Type B pancreatic cell (in vitro differentiated cells): ENCODE measurements at regions not wholly inside any gene's neighbourhood (a gene's known extent, or its start where the extent isn't known, plus 50 kb on each side); places are given as distances from the start of the nearest gene placed in this dataset.
"Not testable (repeated sequence)": the region's sequence is repeated elsewhere in the genome, so short reads cannot be mapped to it uniquely, and the experiment has no call there.

Experiments used
- DNase-seq: peaks from one replicate; pipeline ENCODE4 v3.0.0; 2021; ENCODE audit warnings: mixed read lengths; ENCODE audit not compliant: unreplicated experiment; ENCODE audit errors: extremely low spot score
- H3K27ac Mint-ChIP-seq: 2 replicates; pipeline ENCODE4 v1.8.0; 2021; ENCODE audit warnings: mild to moderate bottlenecking, mixed read lengths
- H3K27me3 Mint-ChIP-seq: 2 replicates; pipeline ENCODE4 v1.8.0; 2021; ENCODE audit warnings: mixed read lengths
- H3K36me3 Mint-ChIP-seq: 2 replicates; pipeline ENCODE4 v1.8.0; 2021; ENCODE audit warnings: mixed read lengths
- H3K4me1 Mint-ChIP-seq: one replicate; pipeline ENCODE4 v1.8.0; 2021; ENCODE audit warnings: mixed read lengths; ENCODE audit not compliant: unreplicated experiment
- H3K4me3 Mint-ChIP-seq: 2 replicates; pipeline ENCODE4 v1.8.0; 2021; ENCODE audit warnings: mild to moderate bottlenecking, mixed read lengths
- H3K9me3 Mint-ChIP-seq: 2 replicates; pipeline ENCODE4 v1.8.0; 2021; ENCODE audit warnings: mixed read lengths
- TF ChIP-seq, protein P1 (sequence below): fragments of 200-600 bp; sonication (generic); conservative IDR thresholded peaks from 2 replicates; pipeline ENCODE4 v1.5.0; 2021; ENCODE audit warnings: antibody characterized with exemption, mild to moderate bottlenecking

DNA sequence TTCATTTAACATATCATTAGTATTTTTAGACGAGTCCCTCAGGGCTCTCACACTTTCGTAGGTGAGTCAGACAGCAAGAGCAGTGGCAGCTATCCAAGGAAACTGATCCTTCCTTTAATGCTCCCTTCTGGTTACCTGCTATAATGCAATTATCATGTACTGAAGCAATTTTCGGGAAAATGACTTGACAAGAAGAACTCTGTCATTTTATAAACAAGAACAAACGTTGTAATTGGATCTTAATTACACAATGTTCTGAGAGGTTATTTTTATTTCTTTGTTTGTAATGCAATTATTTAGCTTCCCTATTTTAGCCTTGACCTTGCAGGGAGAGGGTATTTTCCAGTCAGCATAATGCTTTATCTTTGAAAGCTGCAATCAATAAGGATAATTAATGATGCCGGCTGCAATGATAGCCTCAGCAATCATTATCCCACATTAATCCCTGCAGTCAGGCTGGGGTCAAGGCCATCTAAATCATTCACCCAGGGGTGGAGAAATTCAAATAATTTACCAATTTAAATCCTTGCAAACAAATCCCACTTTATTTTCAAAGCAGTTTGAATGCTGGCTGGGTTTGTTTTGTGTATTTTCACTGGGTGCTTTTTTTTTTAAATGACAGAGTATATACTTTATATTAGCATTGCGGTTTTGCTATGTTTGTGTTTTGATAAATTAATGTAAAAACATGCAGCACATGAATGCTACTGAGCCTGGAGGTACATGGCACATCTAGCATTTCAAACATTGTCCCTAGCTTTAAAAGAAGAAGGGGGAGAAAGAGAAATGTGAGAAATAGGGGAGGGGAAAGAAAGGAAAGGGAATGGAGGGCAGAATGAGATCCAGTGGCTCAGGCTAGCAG lies 249.9 kb downstream of the SHOX2 start:
- Mint-ChIP-seq H3K9me3 (no peaks in the 10 kb centered on the region), H3K27ac (no peak overlapping the region)

GRCh38 chr3:157845839-157846238 lies 260.4 kb downstream of the SHOX2 start:
- DNase-seq, H3K4me3 Mint-ChIP-seq, H3K36me3 Mint-ChIP-seq, H3K4me1 Mint-ChIP-seq, H3K27ac Mint-ChIP-seq, H3K27me3 Mint-ChIP-seq, H3K9me3 Mint-ChIP-seq: not testable (repeated sequence)

More for the DNA sequence above, 249.9 kb downstream of the SHOX2 start:
- Mint-ChIP-seq H3K36me3 (no peaks in the 10 kb centered on the region), H3K27me3 (peaks cover 11% of the 10 kb centered on the region), H3K4me1 (peaks cover 24% of the 10 kb centered on the region), H3K4me3 (no peak overlapping the region)
- no peak for DNase-seq
- TF ChIP-seq, protein P1, sequence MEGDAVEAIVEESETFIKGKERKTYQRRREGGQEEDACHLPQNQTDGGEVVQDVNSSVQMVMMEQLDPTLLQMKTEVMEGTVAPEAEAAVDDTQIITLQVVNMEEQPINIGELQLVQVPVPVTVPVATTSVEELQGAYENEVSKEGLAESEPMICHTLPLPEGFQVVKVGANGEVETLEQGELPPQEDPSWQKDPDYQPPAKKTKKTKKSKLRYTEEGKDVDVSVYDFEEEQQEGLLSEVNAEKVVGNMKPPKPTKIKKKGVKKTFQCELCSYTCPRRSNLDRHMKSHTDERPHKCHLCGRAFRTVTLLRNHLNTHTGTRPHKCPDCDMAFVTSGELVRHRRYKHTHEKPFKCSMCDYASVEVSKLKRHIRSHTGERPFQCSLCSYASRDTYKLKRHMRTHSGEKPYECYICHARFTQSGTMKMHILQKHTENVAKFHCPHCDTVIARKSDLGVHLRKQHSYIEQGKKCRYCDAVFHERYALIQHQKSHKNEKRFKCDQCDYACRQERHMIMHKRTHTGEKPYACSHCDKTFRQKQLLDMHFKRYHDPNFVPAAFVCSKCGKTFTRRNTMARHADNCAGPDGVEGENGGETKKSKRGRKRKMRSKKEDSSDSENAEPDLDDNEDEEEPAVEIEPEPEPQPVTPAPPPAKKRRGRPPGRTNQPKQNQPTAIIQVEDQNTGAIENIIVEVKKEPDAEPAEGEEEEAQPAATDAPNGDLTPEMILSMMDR = no peak

GRCh38 chr3:157844800-157845565 lies 261.2 kb downstream of the SHOX2 start:
- TF ChIP-seq, protein P1 = no peak
- H3K27ac Mint-ChIP-seq = no peak overlapping the region
- no peaks in the 10 kb centered on the region for H3K4me1 Mint-ChIP-seq
- H3K27me3 Mint-ChIP-seq = peaks cover 3% of the 10 kb centered on the region
- DNase-seq = no peak
- no peaks in the 10 kb centered on the region for H3K36me3 Mint-ChIP-seq
- no peaks in the 10 kb centered on the region for H3K9me3 Mint-ChIP-seq
- no peak overlapping the region for H3K4me3 Mint-ChIP-seq

DNA sequence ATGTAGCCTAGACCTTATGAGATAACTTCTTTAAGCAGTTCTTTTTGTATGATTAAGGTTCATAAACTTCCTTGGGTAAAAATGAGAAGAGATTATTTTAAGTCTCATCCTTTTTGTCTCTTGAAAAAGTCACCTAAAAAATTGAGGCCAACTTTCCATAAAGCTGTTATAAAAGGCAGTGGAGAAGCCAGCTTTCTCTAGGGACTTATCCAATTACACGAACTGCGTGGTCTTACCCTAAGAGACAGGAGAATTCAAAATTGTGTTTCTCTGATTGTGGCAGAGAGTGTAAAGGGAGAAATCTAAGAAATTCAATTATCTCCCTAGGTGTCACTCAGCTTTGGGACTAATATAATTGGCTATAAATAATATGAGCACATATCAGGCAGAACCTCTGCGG lies 262.0 kb downstream of the SHOX2 start:
- H3K4me1 Mint-ChIP-seq = no peaks in the 10 kb centered on the region
- no peaks in the 10 kb centered on the region for H3K36me3 Mint-ChIP-seq
- H3K4me3 Mint-ChIP-seq = no peak overlapping the region
- peaks cover 3% of the 10 kb centered on the region for H3K27me3 Mint-ChIP-seq
- TF ChIP-seq, protein P1 = no peak
- no peak for DNase-seq
- no peak overlapping the region for H3K27ac Mint-ChIP-seq
- H3K9me3 Mint-ChIP-seq = no peaks in the 10 kb centered on the region

DNA sequence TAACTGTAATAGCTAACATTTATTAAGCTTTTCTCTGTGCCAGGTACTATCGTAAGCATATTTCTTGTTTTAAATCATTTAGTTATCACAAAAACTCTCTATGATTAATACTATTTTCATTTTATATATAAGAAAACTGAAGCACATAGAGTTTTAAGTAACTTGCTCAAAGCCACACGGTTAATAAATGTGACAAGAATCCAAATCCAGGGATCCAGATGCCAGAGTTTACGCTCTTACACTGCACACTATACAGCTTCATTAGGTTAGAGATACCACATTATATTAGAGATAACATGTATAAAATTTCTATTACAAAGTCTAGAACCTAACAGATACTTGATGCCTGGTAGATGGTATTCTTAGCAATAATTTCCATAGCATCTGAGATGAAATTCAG lies 265.2 kb downstream of the SHOX2 start:
- Mint-ChIP-seq H3K4me1 (no peaks in the 10 kb centered on the region), H3K27me3 (peaks cover 3% of the 10 kb centered on the region), H3K27ac (no peak overlapping the region), H3K9me3 (no peaks in the 10 kb centered on the region), H3K36me3 (no peaks in the 10 kb centered on the region), H3K4me3 (no peak overlapping the region)
- TF ChIP-seq, protein P1 = no peak
- DNase-seq = no peak

DNA sequence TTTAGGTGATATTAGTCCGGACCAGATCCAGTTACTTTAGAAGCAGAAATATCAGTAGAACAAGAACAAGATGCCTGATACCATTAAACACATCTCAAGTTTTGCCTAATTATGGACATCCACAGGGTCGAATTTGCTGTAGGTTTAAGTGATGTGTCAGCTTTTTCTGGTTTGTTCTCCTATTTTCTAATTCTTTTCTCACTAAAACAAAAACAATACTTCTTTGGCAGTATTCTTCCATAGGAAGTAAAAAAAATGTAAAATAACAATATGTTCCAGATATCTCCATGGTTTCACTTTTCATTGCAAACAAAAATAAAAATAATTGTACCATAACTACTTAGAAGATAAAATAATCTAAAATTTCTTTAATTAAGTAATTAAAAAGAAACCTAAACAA lies 265.7 kb downstream of the SHOX2 start:
- DNase-seq = no peak
- H3K4me1 Mint-ChIP-seq = no peaks in the 10 kb centered on the region
- H3K27me3 Mint-ChIP-seq = peaks cover 3% of the 10 kb centered on the region
- TF ChIP-seq, protein P1 = no peak
- H3K36me3 Mint-ChIP-seq = no peaks in the 10 kb centered on the region
- no peak overlapping the region for H3K4me3 Mint-ChIP-seq
- H3K9me3 Mint-ChIP-seq = no peaks in the 10 kb centered on the region
- H3K27ac Mint-ChIP-seq = no peak overlapping the region
